ENCODE measurements at regions not wholly inside any gene's neighbourhood (a gene's known extent, or its start where the extent isn't known, plus 50 kb on each side); places are given as distances from the start of the nearest gene placed in this dataset.
"Not testable (repeated sequence)": the region's sequence is repeated elsewhere in the genome, so short reads cannot be mapped to it uniquely, and the experiment has no call there.

GRCh38 chr5:130870691-130871090, 294.4 kb downstream of the HINT1 start:
- DNase-seq (ENCODE audit: low read depth, low spot score) = no peak
- TF ChIP-seq FOXP2 (optimal IDR thresholded peaks at IDR 0.05; ENCODE audit: control extremely low read depth, extremely low read length, insufficient read depth) (no peak), EZH2 (IDR thresholded peaks at IDR 0.05) (no peak), POLR2AphosphoS5 (IDR thresholded peaks at IDR 0.05; ENCODE audit: borderline replicate concordance, low read depth, low read length) (no peak)
- Histone ChIP-seq H3K36me3 (ENCODE audit: insufficient read depth, low read length) (no peaks in the 10 kb centered on the region), H3K9ac (ENCODE audit: insufficient read length) (no peak overlapping the region), H3K9me3 (ENCODE audit: low read depth, low read length) (no peaks in the 10 kb centered on the region), H3K27ac (no peak overlapping the region), H3K4me3 (no peak overlapping the region)

- Histone ChIP-seq H3K9me3 (ENCODE audit: low read depth, low read length) (no peaks in the 10 kb centered on the region), H3K9ac (ENCODE audit: insufficient read length) (no peak overlapping the region), H3K36me3 (ENCODE audit: insufficient read depth, low read length) (no peaks in the 10 kb centered on the region), H3K27ac (no peak overlapping the region), H3K4me3 (no peak overlapping the region)
- TF ChIP-seq FOXP2 (optimal IDR thresholded peaks at IDR 0.05; ENCODE audit: control extremely low read depth, extremely low read length, insufficient read depth) (no peak), POLR2AphosphoS5 (IDR thresholded peaks at IDR 0.05; ENCODE audit: borderline replicate concordance, low read depth, low read length) (no peak), EZH2 (IDR thresholded peaks at IDR 0.05) (no peak)
- DNase-seq (ENCODE audit: low read depth, low spot score) = no peak
These were observed 296.7 kb downstream of the HINT1 start for GRCh38 chr5:130868186-130868840.

- Histone ChIP-seq H3K4me3 (no peak overlapping the region), H3K36me3 (ENCODE audit: insufficient read depth, low read length) (no peaks in the 10 kb centered on the region), H3K9me3 (ENCODE audit: low read depth, low read length) (no peaks in the 10 kb centered on the region), H3K9ac (ENCODE audit: insufficient read length) (no peak overlapping the region), H3K27ac (no peak overlapping the region)
- TF ChIP-seq POLR2AphosphoS5 (IDR thresholded peaks at IDR 0.05; ENCODE audit: borderline replicate concordance, low read depth, low read length) (no peak), FOXP2 (optimal IDR thresholded peaks at IDR 0.05; ENCODE audit: control extremely low read depth, extremely low read length, insufficient read depth) (no peak), EZH2 (IDR thresholded peaks at IDR 0.05) (no peak)
- DNase-seq (ENCODE audit: low read depth, low spot score) = no peak
These were observed 319.8 kb downstream of the HINT1 start for GRCh38 chr5:130845049-130845765.

- Histone ChIP-seq H3K9me3 (ENCODE audit: low read depth, low read length) (no peaks in the 10 kb centered on the region), H3K36me3 (ENCODE audit: insufficient read depth, low read length) (no peaks in the 10 kb centered on the region), H3K9ac (ENCODE audit: insufficient read length) (peak overlapping the region; percentile 8), H3K4me3 (peak overlapping the region; percentile 43), H3K27ac (no peak overlapping the region)
- DNase-seq (ENCODE audit: low read depth, low spot score) = no peak
- TF ChIP-seq EZH2 (IDR thresholded peaks at IDR 0.05) (no peak), POLR2AphosphoS5 (IDR thresholded peaks at IDR 0.05; ENCODE audit: borderline replicate concordance, low read depth, low read length) (no peak), FOXP2 (optimal IDR thresholded peaks at IDR 0.05; ENCODE audit: control extremely low read depth, extremely low read length, insufficient read depth) (no peak)
These were observed 328.1 kb downstream of the HINT1 start for GRCh38 chr5:130836729-130837649.

- H3K9me3 ChIP-seq (ENCODE audit: low read depth, low read length); H3K9ac ChIP-seq (ENCODE audit: insufficient read length); H3K27ac ChIP-seq; DNase-seq (ENCODE audit: low read depth, low spot score); H3K36me3 ChIP-seq (ENCODE audit: insufficient read depth, low read length); H3K4me3 ChIP-seq: not testable (repeated sequence)
These were observed 347.3 kb downstream of the HINT1 start for GRCh38 chr5:130817598-130818384.

- Histone ChIP-seq H3K4me3 (no peak overlapping the region), H3K27ac (no peak overlapping the region), H3K9ac (ENCODE audit: insufficient read length) (no peak overlapping the region), H3K36me3 (ENCODE audit: insufficient read depth, low read length) (no peaks in the 10 kb centered on the region), H3K9me3 (ENCODE audit: low read depth, low read length) (no peaks in the 10 kb centered on the region)
- DNase-seq (ENCODE audit: low read depth, low spot score) = no peak
- TF ChIP-seq POLR2AphosphoS5 (IDR thresholded peaks at IDR 0.05; ENCODE audit: borderline replicate concordance, low read depth, low read length) = no peak
- TF ChIP-seq EZH2 (IDR thresholded peaks at IDR 0.05) = no peak
- no peak for TF ChIP-seq FOXP2 (optimal IDR thresholded peaks at IDR 0.05; ENCODE audit: control extremely low read depth, extremely low read length, insufficient read depth)
These were observed 349.8 kb downstream of the HINT1 start for GRCh38 chr5:130815246-130815645.

- no peak for DNase-seq (ENCODE audit: low read depth, low spot score)
- Histone ChIP-seq H3K9me3 (ENCODE audit: low read depth, low read length) (no peaks in the 10 kb centered on the region), H3K9ac (ENCODE audit: insufficient read length) (no peak overlapping the region), H3K27ac (no peak overlapping the region), H3K4me3 (no peak overlapping the region), H3K36me3 (ENCODE audit: insufficient read depth, low read length) (no peaks in the 10 kb centered on the region)
- TF ChIP-seq POLR2AphosphoS5 (IDR thresholded peaks at IDR 0.05; ENCODE audit: borderline replicate concordance, low read depth, low read length) = no peak
- no peak for TF ChIP-seq FOXP2 (optimal IDR thresholded peaks at IDR 0.05; ENCODE audit: control extremely low read depth, extremely low read length, insufficient read depth)
- no peak for TF ChIP-seq EZH2 (IDR thresholded peaks at IDR 0.05)
These were observed 356.4 kb downstream of the HINT1 start for GRCh38 chr5:130808691-130809090.
